Cardiac fibroblast (primary cell): ENCODE measurements at regions not wholly inside any gene's neighbourhood (a gene's known extent, or its start where the extent isn't known, plus 50 kb on each side); places are given as distances from the start of the nearest gene placed in this dataset.

Source experiments
- DNase-seq, 2 donors: peaks; one replicate each; pipeline versions ENCODE4 v3.0.0 to v3.0.0-alpha.2; 2010; ENCODE audit warnings: low read depth in 2 of 2
- H3K4me3 ChIP-seq, 2 donors: replicated peaks in 1 of 2; 1 replicate in 1 of 2; 2 replicates in 1 of 2; pipeline ENCODE4 v1.5.1; 2011; ENCODE audit warnings: low read depth in 2 of 2, low read length in 2 of 2, mild to moderate bottlenecking in 2 of 2, moderate library complexity in 1 of 2
- TF ChIP-seq, protein P1 (sequence below): IDR thresholded peaks from one replicate; pipeline ENCODE4 v1.5.1; 2011; ENCODE audit warnings: low read depth, mild to moderate bottlenecking, low read length, inconsistent platforms

DNA sequence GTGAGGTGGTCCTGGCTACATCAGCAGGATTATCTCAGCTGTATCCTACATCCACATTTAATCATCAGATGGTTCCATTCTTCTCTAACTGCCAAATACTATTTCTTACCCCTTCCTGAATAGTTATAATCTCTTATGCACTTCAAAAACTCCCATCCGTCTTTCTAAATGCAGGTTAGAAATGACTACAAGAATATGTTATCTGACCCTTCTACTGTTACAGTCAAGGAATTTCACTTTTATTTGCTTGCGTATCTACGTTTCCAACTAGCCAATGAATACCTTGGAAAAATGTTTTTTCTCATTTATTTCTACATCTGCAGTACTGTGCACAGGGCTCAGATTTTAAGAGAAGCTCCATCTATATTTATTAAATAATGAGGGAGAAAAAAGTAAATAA lies 709.9 kb downstream of the KCNT2 start:
- TF ChIP-seq, protein P1, sequence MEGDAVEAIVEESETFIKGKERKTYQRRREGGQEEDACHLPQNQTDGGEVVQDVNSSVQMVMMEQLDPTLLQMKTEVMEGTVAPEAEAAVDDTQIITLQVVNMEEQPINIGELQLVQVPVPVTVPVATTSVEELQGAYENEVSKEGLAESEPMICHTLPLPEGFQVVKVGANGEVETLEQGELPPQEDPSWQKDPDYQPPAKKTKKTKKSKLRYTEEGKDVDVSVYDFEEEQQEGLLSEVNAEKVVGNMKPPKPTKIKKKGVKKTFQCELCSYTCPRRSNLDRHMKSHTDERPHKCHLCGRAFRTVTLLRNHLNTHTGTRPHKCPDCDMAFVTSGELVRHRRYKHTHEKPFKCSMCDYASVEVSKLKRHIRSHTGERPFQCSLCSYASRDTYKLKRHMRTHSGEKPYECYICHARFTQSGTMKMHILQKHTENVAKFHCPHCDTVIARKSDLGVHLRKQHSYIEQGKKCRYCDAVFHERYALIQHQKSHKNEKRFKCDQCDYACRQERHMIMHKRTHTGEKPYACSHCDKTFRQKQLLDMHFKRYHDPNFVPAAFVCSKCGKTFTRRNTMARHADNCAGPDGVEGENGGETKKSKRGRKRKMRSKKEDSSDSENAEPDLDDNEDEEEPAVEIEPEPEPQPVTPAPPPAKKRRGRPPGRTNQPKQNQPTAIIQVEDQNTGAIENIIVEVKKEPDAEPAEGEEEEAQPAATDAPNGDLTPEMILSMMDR: no peak
- DNase-seq: no peak
- H3K4me3 ChIP-seq: no peak overlapping the region

DNA sequence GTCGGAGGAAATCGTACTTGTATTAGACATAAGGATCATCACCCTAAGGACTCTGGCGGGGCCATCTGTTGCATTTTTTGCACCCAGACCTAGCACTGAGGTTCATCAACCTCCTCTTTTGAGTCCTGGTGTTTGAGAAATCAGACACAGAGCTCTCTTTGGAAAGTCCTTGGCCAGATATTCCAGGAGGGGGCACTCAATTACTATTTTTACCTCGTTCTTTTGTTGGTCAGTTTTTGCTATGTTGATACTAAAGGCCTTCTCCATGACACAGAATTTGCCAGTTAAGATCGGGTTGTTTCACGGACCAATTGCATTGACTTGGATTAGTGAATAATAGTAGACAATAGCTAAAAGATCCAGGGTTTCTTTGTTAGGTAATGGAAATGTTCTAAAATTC lies 711.2 kb downstream of the KCNT2 start:
- TF ChIP-seq, protein P1: no peak
- H3K4me3 ChIP-seq: no peak overlapping the region
- DNase-seq: no peak

- TF ChIP-seq, protein P1: no peak
- no peak overlapping the region for H3K4me3 ChIP-seq
- DNase-seq: peak; percentile 43 to 62
Measured at GRCh38 chr1:195894411-195894810, 713.8 kb downstream of the KCNT2 start.

DNA sequence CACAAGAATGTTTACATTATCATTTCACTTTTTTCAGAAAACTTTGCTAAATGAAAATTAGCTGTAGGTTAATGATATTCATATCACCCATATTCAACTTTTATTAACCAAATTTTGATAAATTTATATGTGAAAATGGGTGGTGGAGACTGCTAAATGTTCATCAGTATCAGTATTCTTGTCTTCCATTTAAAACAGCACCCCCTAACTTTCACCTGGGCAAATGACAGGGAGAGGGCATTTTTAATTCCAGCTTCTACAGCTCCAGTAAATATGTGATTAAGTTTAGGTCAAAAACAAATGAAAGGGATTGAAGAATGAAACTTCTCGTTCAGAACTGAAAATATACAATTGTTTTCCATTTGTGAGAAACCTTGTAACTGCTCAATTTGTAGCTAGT lies 722.2 kb downstream of the KCNT2 start:
- no peak overlapping the region for H3K4me3 ChIP-seq
- DNase-seq: no peak
- TF ChIP-seq, protein P1: no peak

DNA sequence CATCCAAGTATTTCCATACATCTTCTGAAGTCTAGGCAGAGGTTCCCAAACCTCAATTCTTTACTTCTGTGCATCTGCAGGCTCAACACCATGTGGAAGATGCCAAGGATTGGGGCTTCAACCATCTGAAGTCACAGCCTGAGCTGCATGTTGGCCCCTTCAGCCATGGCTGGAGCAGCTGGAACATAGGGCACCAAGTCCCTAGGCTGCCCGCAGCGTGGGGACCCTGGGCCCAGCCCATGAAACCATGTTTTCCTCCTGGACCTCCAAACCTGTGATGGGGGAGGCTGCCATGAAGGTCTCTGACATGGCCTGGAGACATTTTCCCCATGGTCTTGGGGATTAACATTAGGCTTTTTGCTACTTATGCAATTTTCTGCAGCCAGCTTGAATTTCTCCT lies 729.8 kb downstream of the KCNT2 start:
- TF ChIP-seq, protein P1: no peak
- no peak overlapping the region for H3K4me3 ChIP-seq
- no peak for DNase-seq

GRCh38 chr1:195876792-195877191 lies 731.4 kb downstream of the KCNT2 start:
- TF ChIP-seq, protein P1: no peak
- DNase-seq: no peak
- H3K4me3 ChIP-seq: no peak overlapping the region

DNA sequence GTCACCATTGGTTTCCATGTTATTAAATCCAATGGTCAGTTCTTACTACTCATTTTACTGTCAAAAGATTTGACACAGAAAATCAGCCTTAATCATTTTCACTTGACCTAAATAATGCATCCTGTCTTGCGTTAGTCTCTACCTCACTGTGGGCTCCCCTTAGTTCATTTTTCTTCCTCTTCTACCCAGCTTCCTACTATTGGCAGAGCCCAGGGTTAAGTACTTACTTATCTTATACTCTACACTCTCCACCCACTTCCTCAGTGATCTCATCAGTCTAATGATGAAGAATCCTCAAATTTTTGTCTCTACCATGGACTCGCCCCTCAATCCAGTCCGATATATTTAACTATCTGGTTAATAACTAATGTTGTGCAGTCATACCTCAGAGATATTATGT lies 735.9 kb downstream of the KCNT2 start:
- no peak overlapping the region for H3K4me3 ChIP-seq
- DNase-seq: no peak
- TF ChIP-seq, protein P1: no peak
